Peyer's patch (tissue), 4 donors: ENCODE measurements at regions not wholly inside any gene's neighbourhood (a gene's known extent, or its start where the extent isn't known, plus 50 kb on each side); places are given as distances from the start of the nearest gene placed in this dataset.

Experiments used
- POLR2A ChIP-seq, 2 donors: fragments of 450-650 bp; IDR thresholded peaks; one replicate each; pipeline ENCODE4 v1.5.1; 2017; ENCODE audit warnings: antibody characterized with exemption in 2 of 2, mild to moderate bottlenecking in 2 of 2, moderate library complexity in 2 of 2
- TF ChIP-seq, protein P1 (sequence below), 6 experiments: fragments of 450-650 bp in 4 of 6; fragments of 200-600 bp in 2 of 6; sonication (generic) in 1 of 6; IDR thresholded peaks; one replicate each; pipeline ENCODE4 v1.5.1; 2017 to 2019; ENCODE audit warnings: antibody characterized with exemption in 6 of 6, mild to moderate bottlenecking in 3 of 6, moderate library complexity in 1 of 6

DNA sequence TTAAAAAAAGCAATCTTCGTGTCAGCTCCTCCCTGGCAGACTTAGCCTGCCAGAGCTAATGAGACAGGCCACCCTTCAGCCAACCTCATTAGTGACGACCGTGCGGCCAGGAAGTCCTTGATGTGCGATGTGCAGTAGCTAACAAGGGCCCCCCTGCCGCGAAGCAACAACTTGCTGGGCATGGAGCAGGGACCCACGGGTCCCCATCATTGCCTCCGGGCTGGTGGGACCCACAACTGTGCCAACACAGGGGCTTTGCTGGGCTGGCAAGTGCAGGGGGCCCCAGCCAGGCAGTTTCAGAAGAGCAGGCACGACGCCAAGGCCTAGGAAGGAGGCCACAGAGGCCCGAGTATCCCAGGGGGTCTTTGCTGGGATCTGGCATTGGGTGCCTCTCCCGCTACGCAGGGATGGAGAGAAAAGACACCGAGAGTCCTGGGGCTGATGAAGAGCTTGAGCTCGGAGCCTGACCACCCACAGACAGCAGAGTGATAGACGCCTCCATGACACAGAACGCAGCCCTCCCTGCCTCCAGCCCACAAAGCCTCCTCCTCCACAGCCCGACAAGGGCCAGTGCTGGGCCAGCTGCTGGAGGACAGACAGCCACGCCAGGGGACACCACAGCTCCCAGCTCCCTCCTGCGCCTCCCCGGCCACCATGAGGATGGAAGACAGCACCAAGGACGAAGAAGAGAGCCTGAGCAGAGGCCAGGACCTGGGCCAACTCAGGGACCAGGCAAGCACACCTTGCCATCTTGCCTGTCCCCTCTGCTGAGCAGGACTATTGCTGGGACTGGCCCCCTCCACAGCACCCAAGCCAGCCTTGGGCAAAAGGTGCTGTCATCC lies 96.6 kb downstream of the YTHDF1 start:
- TF ChIP-seq, protein P1, sequence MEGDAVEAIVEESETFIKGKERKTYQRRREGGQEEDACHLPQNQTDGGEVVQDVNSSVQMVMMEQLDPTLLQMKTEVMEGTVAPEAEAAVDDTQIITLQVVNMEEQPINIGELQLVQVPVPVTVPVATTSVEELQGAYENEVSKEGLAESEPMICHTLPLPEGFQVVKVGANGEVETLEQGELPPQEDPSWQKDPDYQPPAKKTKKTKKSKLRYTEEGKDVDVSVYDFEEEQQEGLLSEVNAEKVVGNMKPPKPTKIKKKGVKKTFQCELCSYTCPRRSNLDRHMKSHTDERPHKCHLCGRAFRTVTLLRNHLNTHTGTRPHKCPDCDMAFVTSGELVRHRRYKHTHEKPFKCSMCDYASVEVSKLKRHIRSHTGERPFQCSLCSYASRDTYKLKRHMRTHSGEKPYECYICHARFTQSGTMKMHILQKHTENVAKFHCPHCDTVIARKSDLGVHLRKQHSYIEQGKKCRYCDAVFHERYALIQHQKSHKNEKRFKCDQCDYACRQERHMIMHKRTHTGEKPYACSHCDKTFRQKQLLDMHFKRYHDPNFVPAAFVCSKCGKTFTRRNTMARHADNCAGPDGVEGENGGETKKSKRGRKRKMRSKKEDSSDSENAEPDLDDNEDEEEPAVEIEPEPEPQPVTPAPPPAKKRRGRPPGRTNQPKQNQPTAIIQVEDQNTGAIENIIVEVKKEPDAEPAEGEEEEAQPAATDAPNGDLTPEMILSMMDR (IDR thresholded peaks at IDR 0.05): no peak
- TF ChIP-seq POLR2A (IDR thresholded peaks at IDR 0.05): no peak
